Astrocyte (in vitro differentiated cells and primary cell): ENCODE measurements at regions not wholly inside any gene's neighbourhood (a gene's known extent, or its start where the extent isn't known, plus 50 kb on each side); places are given as distances from the start of the nearest gene placed in this dataset.

Experiments
- DNase-seq: peaks from one replicate; pipeline ENCODE4 v3.0.0-alpha.2; 2010; ENCODE audit warnings: low read depth
- FAIRE-seq: peaks from 2 replicates; lab custom pipeline; 2011; peaks lifted over from hg19 to GRCh38; lab: Jason Lieb, UNC
- H2AFZ ChIP-seq: 2 replicates; pipeline ENCODE4 v1.6.0; 2012; ENCODE audit warnings: low read depth, low read length, inconsistent platforms
- H3K27ac ChIP-seq: 2 replicates; pipeline ENCODE4 v1.5.1; 2011; ENCODE audit warnings: low read depth, low read length, inconsistent platforms
- H3K27me3 ChIP-seq: 2 replicates; pipeline ENCODE4 v1.6.0; 2011; ENCODE audit warnings: low read length, inconsistent platforms; ENCODE audit not compliant: insufficient read depth
- H3K36me3 ChIP-seq: 2 replicates; pipeline ENCODE4 v1.5.1; 2011; ENCODE audit warnings: low read length, inconsistent platforms; ENCODE audit not compliant: insufficient read depth
- H3K4me1 ChIP-seq: 2 replicates; pipeline ENCODE4 v1.5.1; 2011; ENCODE audit warnings: low read length, inconsistent platforms; ENCODE audit not compliant: insufficient read depth
- H3K4me2 ChIP-seq: 2 replicates; pipeline ENCODE4 v1.6.0; 2012; ENCODE audit warnings: low read length, inconsistent platforms
- H3K4me3 ChIP-seq: 2 replicates; pipeline ENCODE4 v1.5.1; 2011; ENCODE audit warnings: low read depth, mild to moderate bottlenecking, low read length, inconsistent platforms; ENCODE audit not compliant: insufficient read depth
- H3K79me2 ChIP-seq: 2 replicates; pipeline ENCODE4 v1.6.0; 2012; ENCODE audit warnings: mild to moderate bottlenecking, low read length, inconsistent platforms; ENCODE audit not compliant: insufficient read depth
- H3K9ac ChIP-seq: 2 replicates; pipeline ENCODE4 v1.6.0; 2012; ENCODE audit warnings: mild to moderate bottlenecking, low read length, inconsistent platforms
- H3K9me3 ChIP-seq: 2 replicates; pipeline ENCODE4 v1.5.1; 2012; ENCODE audit warnings: low read depth, mild to moderate bottlenecking, low read length, inconsistent platforms; ENCODE audit not compliant: insufficient read depth
- H4K20me1 ChIP-seq: 2 replicates; pipeline ENCODE4 v1.6.0; 2012; ENCODE audit warnings: low read length, inconsistent platforms; ENCODE audit not compliant: insufficient read depth
- H3K27ac Mint-ChIP-seq: one replicate; pipeline ENCODE4 v1.8.0; 2021; ENCODE audit warnings: mild to moderate bottlenecking, mixed read lengths; ENCODE audit not compliant: unreplicated experiment
- H3K27me3 Mint-ChIP-seq: one replicate; pipeline ENCODE4 v1.8.0; 2021; ENCODE audit warnings: low read depth, mixed read lengths; ENCODE audit not compliant: unreplicated experiment
- H3K36me3 Mint-ChIP-seq: one replicate; pipeline ENCODE4 v1.8.0; 2021; ENCODE audit warnings: low read depth, mixed read lengths; ENCODE audit not compliant: unreplicated experiment
- H3K4me1 Mint-ChIP-seq: one replicate; pipeline ENCODE4 v1.8.0; 2021; ENCODE audit warnings: low read depth, mixed read lengths; ENCODE audit not compliant: unreplicated experiment
- H3K4me3 Mint-ChIP-seq: one replicate; pipeline ENCODE4 v1.8.0; 2021; ENCODE audit warnings: mild to moderate bottlenecking, moderate library complexity, mixed read lengths; ENCODE audit not compliant: unreplicated experiment
- H3K9me3 Mint-ChIP-seq: one replicate; pipeline ENCODE4 v1.8.0; 2021; ENCODE audit warnings: mild to moderate bottlenecking, mixed read lengths; ENCODE audit not compliant: unreplicated experiment
- EZH2 ChIP-seq: IDR thresholded peaks from 2 replicates; pipeline ENCODE4 v1.6.1; 2012; ENCODE audit warnings: mild to moderate bottlenecking, low read length, inconsistent platforms; ENCODE audit not compliant: insufficient read depth
- TF ChIP-seq, protein P1 (sequence below): IDR thresholded peaks from 2 replicates; pipeline ENCODE4 v1.5.1; 2011; ENCODE audit warnings: low read depth, mild to moderate bottlenecking, inconsistent platforms, low read length, moderate library complexity; ENCODE audit not compliant: insufficient read depth

DNA sequence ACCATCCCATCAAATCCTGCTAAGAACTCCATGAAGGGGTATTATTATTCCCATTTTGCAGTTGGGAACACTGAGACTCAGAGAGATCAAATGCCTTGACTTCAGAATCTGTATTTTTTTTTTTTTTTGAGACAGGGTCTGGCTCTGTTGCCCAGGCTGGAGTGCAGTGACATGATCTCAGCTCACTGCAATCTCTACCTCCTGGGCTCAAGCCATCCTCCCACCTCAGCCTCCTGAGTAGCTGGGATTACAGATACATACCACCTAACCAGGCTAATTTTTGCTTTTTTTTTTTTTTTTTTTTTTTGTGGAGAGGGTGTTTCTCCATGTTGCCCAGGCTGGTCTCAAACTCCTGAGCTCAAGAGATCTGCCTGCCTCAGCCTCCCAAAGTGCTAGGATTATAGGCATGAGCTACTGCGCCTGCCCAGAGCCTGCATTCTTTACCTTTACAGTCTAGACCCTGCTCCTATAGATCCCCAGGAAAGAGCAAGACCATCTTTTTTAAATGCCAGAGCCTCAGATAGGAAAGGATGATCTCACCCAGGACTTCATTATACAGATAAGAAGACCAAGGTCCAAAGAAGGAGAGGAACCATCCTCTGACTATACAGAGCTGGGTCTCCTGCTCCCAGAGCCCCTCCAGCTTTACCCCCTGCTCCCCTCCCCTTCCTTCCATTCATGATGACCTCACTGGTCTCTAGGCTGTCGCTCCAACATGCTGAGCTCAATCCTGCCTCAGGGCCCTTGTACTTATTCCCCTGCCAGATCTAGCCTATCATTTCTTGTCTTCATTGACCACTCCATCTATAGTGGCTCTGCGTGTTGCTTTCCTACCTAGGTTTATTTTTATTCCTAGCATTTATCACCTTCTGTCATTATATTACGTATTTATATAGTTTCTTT is 138.6 kb downstream of the CEBPB start:
- Histone ChIP-seq H4K20me1 (no peaks in the 10 kb centered on the region), H3K4me3 (no peak overlapping the region), H3K4me2 (no peak overlapping the region), H3K27ac (no peak overlapping the region), H3K9ac (no peak overlapping the region), H3K27me3 (no peaks in the 10 kb centered on the region), H3K4me1 (peaks cover 9% of the 10 kb centered on the region), H3K79me2 (no peaks in the 10 kb centered on the region), H3K9me3 (no peaks in the 10 kb centered on the region), H2AFZ (no peak overlapping the region), H3K36me3 (no peaks in the 10 kb centered on the region)
- Mint-ChIP-seq H3K27ac (no peak overlapping the region), H3K4me1 (no peaks in the 10 kb centered on the region), H3K27me3 (peaks cover 28% of the 10 kb centered on the region), H3K4me3 (no peak overlapping the region), H3K9me3 (no peaks in the 10 kb centered on the region), H3K36me3 (no peaks in the 10 kb centered on the region)
- TF ChIP-seq, protein P1, sequence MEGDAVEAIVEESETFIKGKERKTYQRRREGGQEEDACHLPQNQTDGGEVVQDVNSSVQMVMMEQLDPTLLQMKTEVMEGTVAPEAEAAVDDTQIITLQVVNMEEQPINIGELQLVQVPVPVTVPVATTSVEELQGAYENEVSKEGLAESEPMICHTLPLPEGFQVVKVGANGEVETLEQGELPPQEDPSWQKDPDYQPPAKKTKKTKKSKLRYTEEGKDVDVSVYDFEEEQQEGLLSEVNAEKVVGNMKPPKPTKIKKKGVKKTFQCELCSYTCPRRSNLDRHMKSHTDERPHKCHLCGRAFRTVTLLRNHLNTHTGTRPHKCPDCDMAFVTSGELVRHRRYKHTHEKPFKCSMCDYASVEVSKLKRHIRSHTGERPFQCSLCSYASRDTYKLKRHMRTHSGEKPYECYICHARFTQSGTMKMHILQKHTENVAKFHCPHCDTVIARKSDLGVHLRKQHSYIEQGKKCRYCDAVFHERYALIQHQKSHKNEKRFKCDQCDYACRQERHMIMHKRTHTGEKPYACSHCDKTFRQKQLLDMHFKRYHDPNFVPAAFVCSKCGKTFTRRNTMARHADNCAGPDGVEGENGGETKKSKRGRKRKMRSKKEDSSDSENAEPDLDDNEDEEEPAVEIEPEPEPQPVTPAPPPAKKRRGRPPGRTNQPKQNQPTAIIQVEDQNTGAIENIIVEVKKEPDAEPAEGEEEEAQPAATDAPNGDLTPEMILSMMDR: no peak
- no peak for TF ChIP-seq EZH2
- DNase-seq (no peak), FAIRE-seq (no peak)

DNA sequence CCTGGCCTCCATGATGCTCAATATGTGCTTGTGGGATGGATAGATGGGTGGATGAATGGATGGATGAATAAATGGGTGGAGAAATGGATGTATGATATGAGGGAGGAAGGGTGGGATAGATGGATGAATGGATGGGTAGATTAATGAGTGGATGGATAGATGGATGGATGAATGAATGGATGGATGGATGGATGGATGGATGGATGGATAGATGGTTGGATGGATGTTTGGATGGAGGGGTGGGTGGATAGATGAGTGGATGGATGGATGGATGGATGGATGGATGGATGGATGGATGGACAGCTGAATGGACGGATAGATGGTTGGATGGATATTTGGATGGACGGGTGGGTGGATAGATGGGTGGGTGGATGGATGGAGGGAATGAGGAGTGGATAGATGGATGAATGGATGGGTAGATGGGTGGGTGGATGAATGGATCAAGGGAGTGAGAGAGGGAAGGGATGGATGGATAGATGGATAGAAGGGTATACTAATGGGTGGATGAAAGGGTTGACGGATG is 139.4 kb downstream of the CEBPB start:
- H3K4me1 Mint-ChIP-seq: no peaks in the 10 kb centered on the region
- Histone ChIP-seq H3K9ac (no peak overlapping the region), H3K4me3 (no peak overlapping the region), H3K79me2 (no peaks in the 10 kb centered on the region), H3K4me2 (no peak overlapping the region), H2AFZ (no peak overlapping the region), H3K27me3 (no peaks in the 10 kb centered on the region), H3K36me3 (no peaks in the 10 kb centered on the region), H3K9me3 (no peaks in the 10 kb centered on the region), H3K27ac (no peak overlapping the region), H3K4me1 (peaks cover 12% of the 10 kb centered on the region), H4K20me1 (no peaks in the 10 kb centered on the region)
- no peaks in the 10 kb centered on the region for H3K9me3 Mint-ChIP-seq
- DNase-seq: no peak
- FAIRE-seq: no peak
- no peak overlapping the region for H3K4me3 Mint-ChIP-seq
- H3K27ac Mint-ChIP-seq: no peak overlapping the region
- H3K36me3 Mint-ChIP-seq: no peaks in the 10 kb centered on the region
- H3K27me3 Mint-ChIP-seq: peaks cover 28% of the 10 kb centered on the region
- no peak for TF ChIP-seq EZH2
- TF ChIP-seq, protein P1: no peak
